K562 (cell line): ENCODE measurements at regions not wholly inside any gene's neighbourhood (a gene's known extent, or its start where the extent isn't known, plus 50 kb on each side); places are given as distances from the start of the nearest gene placed in this dataset.

Source experiments
- CC2D1A ChIP-seq: fragments of 450-650 bp; IDR thresholded peaks from 2 replicates; pipeline ENCODE4 v1.6.1; 2017; ENCODE audit warnings: mild to moderate bottlenecking
- POLR2A ChIP-seq: fragments of 450-650 bp; conservative IDR thresholded peaks from 2 replicates; pipeline ENCODE4 v1.6.1; 2016
- POLR2AphosphoS5 ChIP-seq: IDR thresholded peaks from 2 replicates; pipeline ENCODE4 v1.6.1; 2011; ENCODE audit warnings: mild to moderate bottlenecking, low read depth, low read length, moderate library complexity; ENCODE audit not compliant: control insufficient read depth, insufficient read depth
- PYGO2 ChIP-seq: fragments of 450-650 bp; IDR thresholded peaks from 2 replicates; pipeline ENCODE4 v1.6.1; 2016; ENCODE audit warnings: mild to moderate bottlenecking, missing genetic modification characterization, moderate library complexity, missing compliant biosample characterization
- SRF ChIP-seq, 2 experiments: fragments of 250-450, 450-650 bp in 1 of 2; sonication (Bioruptor Pico) in 1 of 2; sonication (generic) in 1 of 2; formaldehyde crosslinking; IDR thresholded peaks; 2 replicates each; pipeline versions ENCODE4 v1.5.0 to v1.5.1; 2020 to 2022; ENCODE audit warnings: mild to moderate bottlenecking in 1 of 2, missing genetic modification reagents in 1 of 2
- TBP ChIP-seq: optimal IDR thresholded peaks from 2 replicates; pipeline ENCODE3; 2011; ENCODE audit warnings: low read depth, low read length, improper control_type of control experiment
- TCFL5 ChIP-seq: fragments of 250-450 bp; sonication (Bioruptor Pico); conservative IDR thresholded peaks from 2 replicates; pipeline ENCODE4 v1.6.1; 2021; ENCODE audit warnings: mild to moderate bottlenecking, moderate library complexity, matching md5 sums
- YY1 ChIP-seq, 3 experiments: IDR thresholded peaks; 2 replicates each; pipeline ENCODE4 v1.6.1; 2011; ENCODE audit warnings: low read length in 2 of 3, mild to moderate bottlenecking in 2 of 3, moderate library complexity in 2 of 3, borderline replicate concordance in 1 of 3, control low read depth in 1 of 3, low read depth in 1 of 3; ENCODE audit not compliant: insufficient read depth in 3 of 3, insufficient replicate concordance in 2 of 3, control insufficient read depth in 1 of 3, insufficient read length in 1 of 3; ENCODE audit errors: extremely low read depth in 1 of 3
- ZBTB7A ChIP-seq: IDR thresholded peaks from 2 replicates; pipeline ENCODE4 v1.6.1; 2011; ENCODE audit warnings: low read depth, mild to moderate bottlenecking, low read length, moderate library complexity, borderline replicate concordance; ENCODE audit not compliant: control insufficient read depth
- ZNF146 ChIP-seq: IDR thresholded peaks from one replicate; pipeline ENCODE4 v1.6.1; 2018; ENCODE audit warnings: missing compliant biosample characterization; ENCODE audit not compliant: unreplicated experiment
- ZNF551 ChIP-seq: fragments of 250-450 bp; sonication (Bioruptor Pico); IDR thresholded peaks from 2 replicates; pipeline ENCODE4 v1.5.0; 2021; ENCODE audit warnings: mild to moderate bottlenecking, moderate library complexity
- TF ChIP-seq, protein P1 (sequence below), 3 experiments: IDR thresholded peaks in 2 of 3; conservative IDR thresholded peaks in 1 of 3; 2 replicates each; pipeline ENCODE4 v1.5.1; 2011 to 2012; ENCODE audit warnings: low read length in 3 of 3, mild to moderate bottlenecking in 3 of 3, control low read depth in 2 of 3, improper control_type of control experiment in 1 of 3, inconsistent platforms in 1 of 3, low read depth in 1 of 3, mixed read lengths in 1 of 3, moderate library complexity in 1 of 3; ENCODE audit not compliant: insufficient read depth in 2 of 3
- TF ChIP-seq, protein P2 (sequence below): fragments of 200-400 bp; formaldehyde crosslinking; IDR thresholded peaks from 2 replicates; pipeline ENCODE4 v1.6.1; 2017; ENCODE audit warnings: mild to moderate bottlenecking, low read depth, low read length, moderate library complexity
- TF ChIP-seq, protein P3 (sequence below): sonication (generic); formaldehyde crosslinking; IDR thresholded peaks from 2 replicates; pipeline ENCODE4 v1.9.0; 2022; ENCODE audit warnings: mild to moderate bottlenecking, missing genetic modification reagents

DNA sequence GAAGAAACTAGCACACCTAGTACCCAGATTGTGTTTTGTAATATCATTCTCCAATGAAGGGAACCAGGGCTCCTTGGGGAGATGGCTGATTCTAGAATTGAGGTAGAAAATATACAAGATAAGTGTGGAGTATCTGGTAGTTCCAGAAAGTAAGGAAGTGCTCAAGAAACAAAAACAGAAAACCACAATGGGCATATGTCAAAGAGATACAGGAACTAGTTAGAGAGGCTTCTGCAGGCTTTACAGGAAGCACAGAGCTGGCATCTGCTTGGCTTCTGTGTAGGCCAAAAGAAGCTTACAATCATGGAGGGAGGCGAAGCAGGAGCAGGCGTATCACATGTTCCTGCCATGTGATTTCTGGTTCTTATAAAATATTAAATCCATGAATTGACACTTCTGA, 105.7 kb upstream of the TMEM161B start:
- TF ChIP-seq, protein P1, sequence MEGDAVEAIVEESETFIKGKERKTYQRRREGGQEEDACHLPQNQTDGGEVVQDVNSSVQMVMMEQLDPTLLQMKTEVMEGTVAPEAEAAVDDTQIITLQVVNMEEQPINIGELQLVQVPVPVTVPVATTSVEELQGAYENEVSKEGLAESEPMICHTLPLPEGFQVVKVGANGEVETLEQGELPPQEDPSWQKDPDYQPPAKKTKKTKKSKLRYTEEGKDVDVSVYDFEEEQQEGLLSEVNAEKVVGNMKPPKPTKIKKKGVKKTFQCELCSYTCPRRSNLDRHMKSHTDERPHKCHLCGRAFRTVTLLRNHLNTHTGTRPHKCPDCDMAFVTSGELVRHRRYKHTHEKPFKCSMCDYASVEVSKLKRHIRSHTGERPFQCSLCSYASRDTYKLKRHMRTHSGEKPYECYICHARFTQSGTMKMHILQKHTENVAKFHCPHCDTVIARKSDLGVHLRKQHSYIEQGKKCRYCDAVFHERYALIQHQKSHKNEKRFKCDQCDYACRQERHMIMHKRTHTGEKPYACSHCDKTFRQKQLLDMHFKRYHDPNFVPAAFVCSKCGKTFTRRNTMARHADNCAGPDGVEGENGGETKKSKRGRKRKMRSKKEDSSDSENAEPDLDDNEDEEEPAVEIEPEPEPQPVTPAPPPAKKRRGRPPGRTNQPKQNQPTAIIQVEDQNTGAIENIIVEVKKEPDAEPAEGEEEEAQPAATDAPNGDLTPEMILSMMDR (IDR thresholded peaks at IDR 0.05 in 2 of 3, conservative IDR thresholded peaks at IDR 0.05 in 1 of 3; ENCODE audit: insufficient read depth in 2 of 3, low read depth in 1 of 3, low read length in 3 of 3) = no peak
- TF ChIP-seq ZNF146 (CRISPR knock-in tag) = no peak
- no peak for TF ChIP-seq POLR2A
- TF ChIP-seq, protein P2, sequence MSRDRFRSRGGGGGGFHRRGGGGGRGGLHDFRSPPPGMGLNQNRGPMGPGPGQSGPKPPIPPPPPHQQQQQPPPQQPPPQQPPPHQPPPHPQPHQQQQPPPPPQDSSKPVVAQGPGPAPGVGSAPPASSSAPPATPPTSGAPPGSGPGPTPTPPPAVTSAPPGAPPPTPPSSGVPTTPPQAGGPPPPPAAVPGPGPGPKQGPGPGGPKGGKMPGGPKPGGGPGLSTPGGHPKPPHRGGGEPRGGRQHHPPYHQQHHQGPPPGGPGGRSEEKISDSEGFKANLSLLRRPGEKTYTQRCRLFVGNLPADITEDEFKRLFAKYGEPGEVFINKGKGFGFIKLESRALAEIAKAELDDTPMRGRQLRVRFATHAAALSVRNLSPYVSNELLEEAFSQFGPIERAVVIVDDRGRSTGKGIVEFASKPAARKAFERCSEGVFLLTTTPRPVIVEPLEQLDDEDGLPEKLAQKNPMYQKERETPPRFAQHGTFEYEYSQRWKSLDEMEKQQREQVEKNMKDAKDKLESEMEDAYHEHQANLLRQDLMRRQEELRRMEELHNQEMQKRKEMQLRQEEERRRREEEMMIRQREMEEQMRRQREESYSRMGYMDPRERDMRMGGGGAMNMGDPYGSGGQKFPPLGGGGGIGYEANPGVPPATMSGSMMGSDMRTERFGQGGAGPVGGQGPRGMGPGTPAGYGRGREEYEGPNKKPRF = no peak
- TF ChIP-seq POLR2AphosphoS5 = no peak
- TF ChIP-seq, protein P3, sequence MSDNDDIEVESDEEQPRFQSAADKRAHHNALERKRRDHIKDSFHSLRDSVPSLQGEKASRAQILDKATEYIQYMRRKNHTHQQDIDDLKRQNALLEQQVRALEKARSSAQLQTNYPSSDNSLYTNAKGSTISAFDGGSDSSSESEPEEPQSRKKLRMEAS (CRISPR knock-in tag) = no peak
- no peak for TF ChIP-seq SRF (CRISPR knock-in tag; IDR thresholded peaks at IDR 0.05)
- TF ChIP-seq TBP = no peak
- no peak for TF ChIP-seq TCFL5 (CRISPR knock-in tag)
- no peak for TF ChIP-seq PYGO2 (tag)
- no peak for TF ChIP-seq ZBTB7A
- no peak for TF ChIP-seq CC2D1A
- no peak for TF ChIP-seq ZNF551 (CRISPR knock-in tag)
- no peak for TF ChIP-seq YY1 (IDR thresholded peaks at IDR 0.05; ENCODE audit: borderline replicate concordance in 1 of 3, control insufficient read depth in 1 of 3, extremely low read depth in 1 of 3, insufficient read depth in 3 of 3, insufficient read length in 1 of 3, insufficient replicate concordance in 2 of 3, low read depth in 1 of 3, low read length in 2 of 3)
